Thyroid gland (tissue), 4 donors: ENCODE measurements at regions not wholly inside any gene's neighbourhood (a gene's known extent, or its start where the extent isn't known, plus 50 kb on each side); places are given as distances from the start of the nearest gene placed in this dataset.

Source experiments
- DNase-seq, 2 donors: peaks; one replicate each; pipeline ENCODE4 v3.0.0-alpha.2; 2019
- H3K27ac ChIP-seq, 3 donors: fragments of 200-600 bp; sonication (generic); 1 replicate in 2 of 3; 2 replicates in 1 of 3; pipeline ENCODE4 v1.5.1; 2016 to 2019; ENCODE audit warnings: mild to moderate bottlenecking in 1 of 3, moderate library complexity in 1 of 3
- H3K27me3 ChIP-seq: fragments of 200-600 bp; sonication (generic); one replicate; pipeline ENCODE4 v1.5.1; 2019
- H3K36me3 ChIP-seq, 2 donors: fragments of 200-600 bp; sonication (generic); one replicate each; pipeline ENCODE4 v1.5.1; 2016 to 2019
- H3K4me1 ChIP-seq, 2 donors: fragments of 200-600 bp; sonication (generic); one replicate each; pipeline ENCODE4 v1.5.1; 2017 to 2019
- H3K4me3 ChIP-seq, 3 donors: fragments of 200-600 bp; sonication (generic); replicated peaks in 1 of 3; 1 replicate in 2 of 3; 2 replicates in 1 of 3; pipeline ENCODE4 v1.5.1; 2016; ENCODE audit warnings: mild to moderate bottlenecking in 1 of 3
- H3K9me3 ChIP-seq: fragments of 200-600 bp; sonication (generic); one replicate; pipeline ENCODE4 v1.5.1; 2017
- POLR2A ChIP-seq, 2 donors: fragments of 450-650 bp; IDR thresholded peaks; one replicate each; pipeline ENCODE4 v1.6.1; 2017; ENCODE audit warnings: antibody characterized with exemption in 2 of 2, mild to moderate bottlenecking in 2 of 2, moderate library complexity in 1 of 2
- WGBS, 2 donors: methylation state at CpG; one replicate each; pipeline ENCODE4 v1.1.5; 2017; 5-methylcytosine and 5-hydroxymethylcytosine counted together
- intact Hi-C: fragments of 100-400 bp; cut with DNase I; formaldehyde crosslinking; loops from one replicate; pipeline ENCODE4 v1.15.1; 2023
- TF ChIP-seq, protein P1 (sequence below), 6 experiments: fragments of 200-600 bp in 3 of 6; fragments of 450-650 bp in 3 of 6; sonication (generic) in 3 of 6; IDR thresholded peaks; one replicate each; pipeline ENCODE4 v1.5.1; 2016 to 2019; ENCODE audit warnings: antibody characterized with exemption in 6 of 6, mild to moderate bottlenecking in 2 of 6, inconsistent platforms in 1 of 6, moderate library complexity in 1 of 6

DNA sequence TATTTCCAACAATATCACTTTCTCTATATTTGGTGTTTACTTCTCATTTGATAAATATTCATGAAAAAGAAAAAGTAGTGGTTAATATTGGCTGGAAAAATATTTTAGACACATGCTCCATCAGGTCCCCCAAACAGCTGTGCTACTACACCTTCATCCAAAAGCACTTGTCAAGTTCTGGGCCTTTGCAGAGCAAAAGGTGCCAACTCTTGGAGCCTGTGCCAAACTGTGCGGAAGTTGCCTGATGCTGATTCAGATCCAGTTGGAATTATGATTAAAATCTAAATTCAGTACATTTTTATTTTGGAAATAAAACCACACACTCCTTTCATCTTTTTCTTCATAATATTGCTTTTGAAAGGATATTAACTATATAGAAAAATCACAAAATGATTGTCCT lies 1497.4 kb upstream of the CADM2 start:
- 76 to 86% methylated on average over 1 of the region's 1 CpG for WGBS, 2 donors
- H3K4me1 ChIP-seq = no peaks in the 10 kb centered on the region
- H3K9me3 ChIP-seq = no peaks in the 10 kb centered on the region
- H3K4me3 ChIP-seq = no peak overlapping the region
- no peak for TF ChIP-seq POLR2A (IDR thresholded peaks at IDR 0.05)
- TF ChIP-seq, protein P1, sequence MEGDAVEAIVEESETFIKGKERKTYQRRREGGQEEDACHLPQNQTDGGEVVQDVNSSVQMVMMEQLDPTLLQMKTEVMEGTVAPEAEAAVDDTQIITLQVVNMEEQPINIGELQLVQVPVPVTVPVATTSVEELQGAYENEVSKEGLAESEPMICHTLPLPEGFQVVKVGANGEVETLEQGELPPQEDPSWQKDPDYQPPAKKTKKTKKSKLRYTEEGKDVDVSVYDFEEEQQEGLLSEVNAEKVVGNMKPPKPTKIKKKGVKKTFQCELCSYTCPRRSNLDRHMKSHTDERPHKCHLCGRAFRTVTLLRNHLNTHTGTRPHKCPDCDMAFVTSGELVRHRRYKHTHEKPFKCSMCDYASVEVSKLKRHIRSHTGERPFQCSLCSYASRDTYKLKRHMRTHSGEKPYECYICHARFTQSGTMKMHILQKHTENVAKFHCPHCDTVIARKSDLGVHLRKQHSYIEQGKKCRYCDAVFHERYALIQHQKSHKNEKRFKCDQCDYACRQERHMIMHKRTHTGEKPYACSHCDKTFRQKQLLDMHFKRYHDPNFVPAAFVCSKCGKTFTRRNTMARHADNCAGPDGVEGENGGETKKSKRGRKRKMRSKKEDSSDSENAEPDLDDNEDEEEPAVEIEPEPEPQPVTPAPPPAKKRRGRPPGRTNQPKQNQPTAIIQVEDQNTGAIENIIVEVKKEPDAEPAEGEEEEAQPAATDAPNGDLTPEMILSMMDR (IDR thresholded peaks at IDR 0.05) = no peak
- no peak for DNase-seq
- H3K27me3 ChIP-seq = no peaks in the 10 kb centered on the region
- no peaks in the 10 kb centered on the region for H3K36me3 ChIP-seq
- no peak overlapping the region for H3K27ac ChIP-seq
- intact Hi-C loops = no loop called here

DNA sequence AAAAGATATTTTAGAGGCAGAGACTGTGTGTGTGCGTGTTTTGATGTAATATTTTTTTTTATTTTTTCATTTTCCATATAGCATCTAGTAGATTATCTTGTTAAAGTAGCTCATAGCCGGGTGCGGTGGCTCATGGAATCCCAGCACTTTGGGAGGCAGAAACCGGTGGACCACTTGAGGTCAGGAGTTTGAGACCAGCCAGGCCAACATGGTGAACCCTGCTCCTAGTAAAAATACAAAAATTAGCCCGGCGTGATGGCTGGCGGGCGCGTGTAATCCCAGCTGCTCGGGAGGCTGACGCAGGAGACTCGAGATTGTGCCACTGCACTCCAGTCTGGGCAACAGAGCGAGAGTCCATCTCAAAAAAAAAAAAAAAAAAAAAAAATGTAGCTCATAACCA lies 1481.2 kb upstream of the CADM2 start:
- Histone ChIP-seq H3K4me3 (no peak overlapping the region), H3K9me3 (no peaks in the 10 kb centered on the region), H3K36me3 (no peaks in the 10 kb centered on the region), H3K27me3 (no peaks in the 10 kb centered on the region), H3K4me1 (no peaks in the 10 kb centered on the region), H3K27ac (no peak overlapping the region)
- 90 to 94% methylated on average over 13 of the region's 13 CpGs for WGBS, 2 donors
- intact Hi-C loops = no loop called here
- TF ChIP-seq POLR2A (IDR thresholded peaks at IDR 0.05) = no peak
- TF ChIP-seq, protein P1 (IDR thresholded peaks at IDR 0.05) = no peak
- DNase-seq = no peak

DNA sequence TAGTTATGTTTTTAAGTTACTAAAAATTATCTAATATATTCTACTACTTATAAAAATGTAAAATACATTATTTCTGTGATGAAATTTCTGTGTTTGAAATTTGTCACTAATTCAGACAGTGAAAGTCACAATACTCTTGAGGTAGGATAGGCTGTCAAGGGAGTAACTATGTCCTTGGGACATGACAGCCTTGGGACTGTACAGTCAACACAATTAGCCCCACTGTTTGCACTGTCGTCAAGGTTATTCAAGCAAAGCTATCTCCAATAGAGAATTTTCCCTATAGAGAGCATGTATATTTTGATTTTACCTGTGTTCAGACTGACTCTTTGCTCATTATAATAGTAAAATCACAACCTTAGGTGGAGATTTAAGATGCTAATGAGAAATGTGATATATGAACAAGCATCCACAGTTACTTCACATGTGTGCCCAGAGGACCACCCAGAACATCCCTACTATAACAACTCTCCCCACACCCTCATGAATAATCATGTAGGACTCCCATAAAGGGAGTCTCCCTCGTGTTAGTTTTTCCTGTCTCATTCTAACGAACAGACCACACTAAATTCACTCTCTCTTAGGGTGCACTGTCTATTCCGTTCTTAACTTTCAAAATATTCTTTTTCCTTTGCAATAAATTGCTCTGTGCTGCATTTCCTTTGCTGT lies 1476.3 kb upstream of the CADM2 start:
- no peak overlapping the region for H3K27ac ChIP-seq
- no peaks in the 10 kb centered on the region for H3K36me3 ChIP-seq
- H3K9me3 ChIP-seq = no peaks in the 10 kb centered on the region
- no peak for DNase-seq
- intact Hi-C loops = no loop called here
- TF ChIP-seq, protein P1 (IDR thresholded peaks at IDR 0.05) = no peak
- TF ChIP-seq POLR2A (IDR thresholded peaks at IDR 0.05) = no peak
- H3K4me3 ChIP-seq = no peak overlapping the region
- no peaks in the 10 kb centered on the region for H3K4me1 ChIP-seq
- WGBS, 2 donors = 68 to 83% methylated on average over 4 of the region's 4 CpGs
- no peaks in the 10 kb centered on the region for H3K27me3 ChIP-seq

DNA sequence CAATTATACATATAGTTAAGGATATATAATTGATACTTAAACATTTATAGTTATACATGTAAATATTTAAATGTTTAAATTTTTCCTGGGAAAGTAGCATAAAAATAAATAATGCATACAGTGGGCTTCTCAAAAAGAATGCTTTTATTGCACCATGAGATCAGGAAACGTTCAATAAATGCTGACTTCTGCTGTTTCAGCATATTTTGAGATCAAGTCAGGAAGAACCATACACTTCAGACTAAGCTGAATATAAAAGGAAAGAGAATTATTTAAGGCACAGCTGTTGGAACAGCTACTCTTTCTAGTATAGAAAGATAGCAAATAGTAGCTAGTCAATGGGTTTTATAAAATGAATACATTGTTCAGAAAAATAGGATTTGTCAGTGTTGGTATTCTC lies 1462.3 kb upstream of the CADM2 start:
- 41 to 53% methylated on average over 1 of the region's 1 CpG for WGBS, 2 donors
- intact Hi-C loops = no loop called here

DNA sequence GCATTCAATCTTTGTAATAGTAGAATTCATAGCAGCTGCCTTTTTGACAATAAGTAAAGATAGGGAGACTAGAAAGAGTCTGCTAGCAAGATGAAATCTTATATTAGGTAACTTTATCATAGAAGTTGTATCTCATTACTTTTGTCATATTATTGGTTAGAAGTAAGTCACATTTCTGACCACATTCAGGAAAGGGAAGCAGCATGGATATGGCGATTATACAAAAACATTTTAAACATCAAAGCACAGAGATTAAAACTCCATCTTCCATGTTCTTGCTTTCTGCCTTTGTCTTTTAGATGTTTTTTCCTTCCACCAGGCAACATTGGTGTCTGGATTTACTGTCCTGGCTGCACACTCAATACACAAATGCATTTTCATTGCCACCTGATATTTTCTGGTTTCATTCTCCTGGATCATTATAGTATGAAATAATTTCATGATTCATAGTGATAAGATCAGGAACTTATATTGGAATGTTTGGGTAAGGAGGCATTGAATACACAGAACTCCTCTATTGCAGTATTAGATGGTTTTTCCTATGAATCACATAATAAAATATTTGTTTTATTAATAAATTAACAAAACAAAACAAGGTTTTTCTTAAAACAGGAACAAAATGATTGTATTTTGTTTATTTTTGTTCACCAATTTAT lies 1460.3 kb upstream of the CADM2 start:
- intact Hi-C loops = no loop called here
- H3K9me3 ChIP-seq = no peaks in the 10 kb centered on the region
- DNase-seq = no peak
- no peak for TF ChIP-seq POLR2A (IDR thresholded peaks at IDR 0.05)
- TF ChIP-seq, protein P1 (IDR thresholded peaks at IDR 0.05) = no peak
- no peak overlapping the region for H3K27ac ChIP-seq
- no peak overlapping the region for H3K4me3 ChIP-seq
- no peaks in the 10 kb centered on the region for H3K27me3 ChIP-seq
- H3K4me1 ChIP-seq = no peaks in the 10 kb centered on the region
- 83 to 86% methylated on average over 1 of the region's 1 CpG for WGBS, 2 donors
- H3K36me3 ChIP-seq = no peaks in the 10 kb centered on the region

More for the DNA sequence above, 1462.3 kb upstream of the CADM2 start:
- Histone ChIP-seq H3K4me3 (no peak overlapping the region), H3K36me3 (no peaks in the 10 kb centered on the region), H3K4me1 (no peaks in the 10 kb centered on the region), H3K9me3 (no peaks in the 10 kb centered on the region), H3K27ac (no peak overlapping the region), H3K27me3 (no peaks in the 10 kb centered on the region)
- no peak for DNase-seq
- TF ChIP-seq, protein P1 (IDR thresholded peaks at IDR 0.05) = no peak
- TF ChIP-seq POLR2A (IDR thresholded peaks at IDR 0.05) = no peak
